GM23338 (cell line): ENCODE measurements at regions not wholly inside any gene's neighbourhood (a gene's known extent, or its start where the extent isn't known, plus 50 kb on each side); places are given as distances from the start of the nearest gene placed in this dataset.

Source experiments
- CREB1 ChIP-seq: fragments of 250-450 bp; sonication (Bioruptor Pico); IDR thresholded peaks from 2 replicates; pipeline ENCODE4 v1.5.0; 2020; ENCODE audit warnings: low read depth, mild to moderate bottlenecking, moderate library complexity
- CTCF ChIP-seq, 2 experiments: fragments of 200-600 bp in 1 of 2; sonication (generic) in 1 of 2; conservative IDR thresholded peaks; 2 replicates each; pipeline versions ENCODE4 v1.5.1 to v1.6.1; 2016 to 2017; ENCODE audit warnings: antibody characterized with exemption in 2 of 2, low read depth in 2 of 2, mild to moderate bottlenecking in 2 of 2, moderate library complexity in 1 of 2
- ETS1 ChIP-seq: IDR thresholded peaks from 2 replicates; pipeline ENCODE4 v1.6.1; 2016; ENCODE audit warnings: antibody characterized with exemption
- EZH2 ChIP-seq: fragments of 200-600 bp; sonication (generic); IDR thresholded peaks from one replicate; pipeline ENCODE4 v1.8.0; 2017; ENCODE audit warnings: antibody characterized with exemption, mild to moderate bottlenecking, low read depth; ENCODE audit not compliant: unreplicated experiment
- EZH2phosphoT487 ChIP-seq: fragments of 200-600 bp; sonication (generic); IDR thresholded peaks from one replicate; pipeline ENCODE4 v1.8.1; 2018; ENCODE audit warnings: antibody characterized with exemption; ENCODE audit not compliant: unreplicated experiment
- JUNB ChIP-seq: IDR thresholded peaks from one replicate; pipeline ENCODE4 v1.6.1; 2016; ENCODE audit warnings: antibody characterized with exemption; ENCODE audit not compliant: unreplicated experiment
- POLR2AphosphoS5 ChIP-seq: IDR thresholded peaks from 2 replicates; pipeline ENCODE4 v1.6.1; 2016; ENCODE audit warnings: antibody characterized with exemption, low read depth
- REST ChIP-seq: IDR thresholded peaks from one replicate; pipeline ENCODE4 v1.6.1; 2018; ENCODE audit warnings: antibody characterized with exemption; ENCODE audit not compliant: unreplicated experiment
- STAT1 ChIP-seq: IDR thresholded peaks from one replicate; pipeline ENCODE4 v1.6.1; 2016; ENCODE audit warnings: antibody characterized with exemption; ENCODE audit not compliant: unreplicated experiment
- ZNF114 ChIP-seq: fragments of 250-450 bp; sonication (Bioruptor Pico); IDR thresholded peaks from 2 replicates; pipeline ENCODE4 v1.5.0; 2020; ENCODE audit warnings: mild to moderate bottlenecking, moderate library complexity
- ZNF331 ChIP-seq: fragments of 250-450 bp; sonication (Bioruptor Pico); IDR thresholded peaks from 2 replicates; pipeline ENCODE4 v1.5.0; 2020; ENCODE audit warnings: low read depth, mild to moderate bottlenecking, moderate library complexity
- ZNF462 ChIP-seq: fragments of 250-450 bp; sonication (Bioruptor Pico); IDR thresholded peaks from 2 replicates; pipeline ENCODE4 v1.5.0; 2020; ENCODE audit warnings: mild to moderate bottlenecking, moderate library complexity

- TF ChIP-seq CTCF (conservative IDR thresholded peaks at IDR 0.05; ENCODE audit: low read depth in 2 of 2) (no peak), EZH2phosphoT487 (no peak), CREB1 (CRISPR knock-in tag) (no peak), REST (no peak), POLR2AphosphoS5 (no peak), EZH2 (no peak), ZNF331 (no peak), ETS1 (no peak), STAT1 (no peak), ZNF114 (CRISPR knock-in tag) (no peak), ZNF462 (CRISPR knock-in tag) (no peak), JUNB (no peak)
These were observed 75.7 kb downstream of the TRIM43 start for GRCh38 chr2:95667480-95667879.
